Lung (tissue), 11 donors: ENCODE measurements at regions not wholly inside any gene's neighbourhood (a gene's known extent, or its start where the extent isn't known, plus 50 kb on each side); places are given as distances from the start of the nearest gene placed in this dataset.
A peak's percentile ranks its signal among the peaks of the same experiment; 100 is the strongest.

Source experiments
- ATAC-seq: fragments of 200-7000 bp; cut with Tn5 transposase; one replicate; pipeline ENCODE4 v1.9.1; 2020; ENCODE audit warnings: moderate number of reproducible peaks; ENCODE audit not compliant: insufficient read depth, low FRiP score
- DNase-seq, 3 donors: peaks; one replicate each; pipeline ENCODE4 v3.0.0-alpha.2; 2013 to 2017
- H3K27ac ChIP-seq, 2 donors: one replicate each; pipeline ENCODE4 v1.5.1; 2013; ENCODE audit warnings: mild to moderate bottlenecking in 2 of 2, moderate library complexity in 2 of 2, control low read depth in 1 of 2, inconsistent platforms in 1 of 2, low read depth in 1 of 2, low read length in 1 of 2
- H3K27me3 ChIP-seq, 3 donors: one replicate each; pipeline ENCODE4 v1.5.1; 2013; ENCODE audit warnings: low read length in 2 of 3; ENCODE audit not compliant: control insufficient read depth in 3 of 3, insufficient read depth in 3 of 3
- H3K36me3 ChIP-seq, 4 donors: one replicate each; pipeline ENCODE4 v1.5.1; 2013; ENCODE audit warnings: low read length in 4 of 4, mild to moderate bottlenecking in 1 of 4, moderate library complexity in 1 of 4; ENCODE audit not compliant: control insufficient read depth in 4 of 4, insufficient read depth in 4 of 4
- H3K4me1 ChIP-seq, 5 donors: one replicate each; pipeline ENCODE4 v1.5.1; 2013; ENCODE audit warnings: low read length in 5 of 5, mild to moderate bottlenecking in 2 of 5, moderate library complexity in 1 of 5; ENCODE audit not compliant: control insufficient read depth in 5 of 5, insufficient read depth in 5 of 5
- H3K4me3 ChIP-seq: one replicate; pipeline ENCODE4 v1.5.1; 2013; ENCODE audit warnings: mild to moderate bottlenecking, control low read depth, moderate library complexity
- H3K9ac ChIP-seq, 2 donors: one replicate each; pipeline ENCODE4 v1.5.1; 2013; ENCODE audit warnings: low read length in 2 of 2, control low read depth in 1 of 2; ENCODE audit not compliant: insufficient read depth in 1 of 2
- H3K9me3 ChIP-seq, 4 donors: one replicate each; pipeline ENCODE4 v1.5.1; 2013; ENCODE audit warnings: low read length in 3 of 4, mild to moderate bottlenecking in 1 of 4, moderate library complexity in 1 of 4; ENCODE audit not compliant: control insufficient read depth in 4 of 4, insufficient read depth in 3 of 4
- WGBS, 2 donors: extraction: QIAGEN DNeasy Blood & Tissue Kit; methylation state at CpG; one replicate each; pipeline ENCODE4 v1.1.7; 2013; 5-methylcytosine and 5-hydroxymethylcytosine counted together
- TF ChIP-seq, protein P1 (sequence below): IDR thresholded peaks from 2 replicates; pipeline ENCODE4 v1.5.1; 2012; ENCODE audit warnings: mild to moderate bottlenecking; ENCODE audit errors: control extremely low read depth, extremely low read depth
- donor health status: control.
- donor health status: control.
- donor health status: Bipolar disorder and iron deficiency.
- donor health status: healthy.
- donor health status: DM: yes; HTN: yes; CAD: no.

GRCh38 chr10:28871665-28872064 lies 194.3 kb downstream of the BAMBI start:
- Histone ChIP-seq H3K4me3 (no peak overlapping the region), H3K27ac (no peak overlapping the region), H3K4me1 (peaks cover 0 to 3% (median 0%) of the 10 kb centered on the region in 5 donors), H3K9me3 (peaks cover 0 to 1% (median 0%) of the 10 kb centered on the region in 4 donors), H3K27me3 (no peaks in the 10 kb centered on the region), H3K36me3 (no peaks in the 10 kb centered on the region), H3K9ac (no peak overlapping the region)
- ATAC-seq (no peak), DNase-seq (peak in 2 of 3 donors; percentile 29 to 60)
- TF ChIP-seq, protein P1, sequence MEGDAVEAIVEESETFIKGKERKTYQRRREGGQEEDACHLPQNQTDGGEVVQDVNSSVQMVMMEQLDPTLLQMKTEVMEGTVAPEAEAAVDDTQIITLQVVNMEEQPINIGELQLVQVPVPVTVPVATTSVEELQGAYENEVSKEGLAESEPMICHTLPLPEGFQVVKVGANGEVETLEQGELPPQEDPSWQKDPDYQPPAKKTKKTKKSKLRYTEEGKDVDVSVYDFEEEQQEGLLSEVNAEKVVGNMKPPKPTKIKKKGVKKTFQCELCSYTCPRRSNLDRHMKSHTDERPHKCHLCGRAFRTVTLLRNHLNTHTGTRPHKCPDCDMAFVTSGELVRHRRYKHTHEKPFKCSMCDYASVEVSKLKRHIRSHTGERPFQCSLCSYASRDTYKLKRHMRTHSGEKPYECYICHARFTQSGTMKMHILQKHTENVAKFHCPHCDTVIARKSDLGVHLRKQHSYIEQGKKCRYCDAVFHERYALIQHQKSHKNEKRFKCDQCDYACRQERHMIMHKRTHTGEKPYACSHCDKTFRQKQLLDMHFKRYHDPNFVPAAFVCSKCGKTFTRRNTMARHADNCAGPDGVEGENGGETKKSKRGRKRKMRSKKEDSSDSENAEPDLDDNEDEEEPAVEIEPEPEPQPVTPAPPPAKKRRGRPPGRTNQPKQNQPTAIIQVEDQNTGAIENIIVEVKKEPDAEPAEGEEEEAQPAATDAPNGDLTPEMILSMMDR: no peak
- 72 to 86% methylated on average over 4 of the region's 4 CpGs for whole genome bisulfite sequencing, 2 donors

DNA sequence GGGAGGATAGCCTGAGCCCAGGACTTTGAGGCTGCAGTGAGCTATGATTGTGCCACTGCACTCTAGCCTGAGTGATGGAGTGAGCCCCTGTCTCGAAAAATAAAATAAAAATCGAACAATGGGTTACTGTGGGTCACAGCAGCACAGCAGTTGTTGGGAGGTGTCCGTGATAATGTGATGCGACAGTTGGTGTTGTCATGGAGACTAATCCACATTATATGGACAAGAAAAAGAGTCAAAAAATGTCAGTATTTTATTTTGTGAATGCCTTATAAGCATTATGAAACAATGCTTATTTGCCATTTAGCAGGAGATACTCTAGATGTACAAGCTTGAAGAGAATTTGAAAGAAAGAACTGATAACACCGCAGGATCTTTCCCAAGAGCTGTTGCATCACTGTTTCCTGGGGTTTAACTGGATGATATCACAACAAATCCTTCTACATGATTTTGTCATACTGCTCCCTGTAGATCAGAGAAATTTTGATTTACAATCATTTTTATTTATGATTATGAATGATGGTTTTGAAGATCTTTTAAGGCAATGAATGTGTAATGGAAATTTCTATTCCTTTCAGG lies 195.4 kb downstream of the BAMBI start:
- no peak overlapping the region for H3K27ac ChIP-seq
- TF ChIP-seq, protein P1: no peak
- no peak overlapping the region for H3K9ac ChIP-seq
- ATAC-seq (no peak), DNase-seq (peak in 1 of 3 donors; percentile 70)
- peaks cover 0 to 1% (median 0%) of the 10 kb centered on the region in 4 donors for H3K9me3 ChIP-seq
- H3K4me3 ChIP-seq: no peak overlapping the region
- 66 to 79% methylated on average over 5 of the region's 5 CpGs for WGBS, 2 donors
- H3K27me3 ChIP-seq: no peaks in the 10 kb centered on the region
- no peaks in the 10 kb centered on the region for H3K36me3 ChIP-seq
- H3K4me1 ChIP-seq: peaks cover 0 to 3% (median 0%) of the 10 kb centered on the region in 5 donors

DNA sequence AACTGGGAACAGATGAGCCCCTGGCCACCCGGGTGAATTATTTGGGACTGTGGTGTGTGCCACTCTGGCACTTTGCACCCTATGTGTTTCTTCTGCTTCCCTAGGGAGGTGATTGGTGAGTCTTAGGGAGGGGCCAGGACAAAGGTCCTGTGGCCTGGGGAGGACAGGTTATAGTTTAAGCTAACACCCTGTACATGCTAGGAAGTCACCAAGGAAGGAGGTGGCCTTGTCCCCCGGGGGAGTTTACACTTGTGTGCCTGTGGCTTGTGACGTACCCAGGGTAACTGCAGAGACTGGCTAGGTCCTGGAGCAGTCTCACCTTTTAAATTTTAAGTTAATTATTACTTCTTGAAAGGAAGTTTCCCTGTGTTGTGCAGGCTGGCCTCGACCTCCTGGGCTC lies 196.2 kb downstream of the BAMBI start:
- TF ChIP-seq, protein P1: no peak
- no peak overlapping the region for H3K27ac ChIP-seq
- ATAC-seq: no peak

GRCh38 chr10:28874210-28874609 lies 196.9 kb downstream of the BAMBI start:
- Histone ChIP-seq H3K27ac (no peak overlapping the region), H3K4me3 (no peak overlapping the region), H3K9ac (no peak overlapping the region), H3K9me3 (peaks cover 0 to 1% (median 0%) of the 10 kb centered on the region in 4 donors), H3K27me3 (no peaks in the 10 kb centered on the region), H3K4me1 (peaks cover 0 to 11% (median under 1%) of the 10 kb centered on the region in 5 donors), H3K36me3 (no peaks in the 10 kb centered on the region)
- no peak for DNase-seq
- ATAC-seq: no peak
- TF ChIP-seq, protein P1: no peak
- 89 to 100% methylated on average over 1 of the region's 1 CpG for WGBS, 2 donors

More for the DNA sequence above, 196.2 kb downstream of the BAMBI start:
- Histone ChIP-seq H3K9me3 (peaks cover 0 to 1% (median 0%) of the 10 kb centered on the region in 4 donors), H3K36me3 (no peaks in the 10 kb centered on the region), H3K27me3 (no peaks in the 10 kb centered on the region), H3K9ac (no peak overlapping the region), H3K4me1 (peaks cover 0 to 8% (median 0%) of the 10 kb centered on the region in 5 donors), H3K4me3 (no peak overlapping the region)
- WGBS, 2 donors: 87 to 89% methylated on average over 4 of the region's 4 CpGs
- no peak for DNase-seq
